SH-SY5Y (cell line): ENCODE measurements at regions not wholly inside any gene's neighbourhood (a gene's known extent, or its start where the extent isn't known, plus 50 kb on each side); places are given as distances from the start of the nearest gene placed in this dataset.

Experiments used
- GATA2 ChIP-seq: IDR thresholded peaks from 2 replicates; pipeline ENCODE4 v1.6.1; 2011; ENCODE audit warnings: mild to moderate bottlenecking, low read depth, low read length
- GATA3 ChIP-seq: IDR thresholded peaks from 2 replicates; pipeline ENCODE4 v1.6.1; 2011; ENCODE audit warnings: low read depth, mild to moderate bottlenecking, low read length, moderate library complexity

- TF ChIP-seq GATA2 (no peak), GATA3 (no peak)
These were observed 382.9 kb downstream of the MAN2A1 start for GRCh38 chr5:110072651-110073050.
